GM12878 (cell line): ENCODE measurements at regions not wholly inside any gene's neighbourhood (a gene's known extent, or its start where the extent isn't known, plus 50 kb on each side); places are given as distances from the start of the nearest gene placed in this dataset.

ENCODE experiments used
- ATAC-seq: fragments of 200-7000 bp; cut with Tn5 transposase; 3 replicates; pipeline ENCODE4 v1.9.1; 2020; ENCODE audit warnings: mild to moderate bottlenecking, moderate library complexity
- BruUV-seq: library from RNA; stranded (reverse); fragments of 400-500 nt; replicated peaks from 2 replicates; lab custom pipeline; 2021; lab: Mats Ljungman, UMichigan
- CTCF ChIA-PET: fragments of 300-600 bp; sonication (Branson Sonifier 250); formaldehyde crosslinking; extraction: SDS; loops from one replicate; lab custom pipeline; 2021; ENCODE audit warnings: inconsistent platforms; lab: Yijun Ruan, JAX
- POLR2A ChIA-PET: fragments of 350-600 bp; formaldehyde crosslinking; extraction: SDS; loops from one replicate; lab custom pipeline; 2021; ENCODE audit warnings: inconsistent platforms; lab: Charles Lee
- RAD21 ChIA-PET: fragments of 300-600 bp; sonication (Branson Sonifier 250); formaldehyde crosslinking; loops from one replicate; lab custom pipeline; 2023; ENCODE audit warnings: antibody characterized with exemption; ENCODE audit not compliant: unreplicated experiment; lab: Charles Lee
- SMC1A ChIA-PET: fragments of 300-600 bp; sonication (Branson Sonifier 250); formaldehyde crosslinking; loops from one replicate; lab custom pipeline; 2023; ENCODE audit not compliant: unreplicated experiment, uncharacterized antibody; lab: Charles Lee
- DNase-seq: peaks from one replicate; pipeline ENCODE4 v3.0.0-alpha.2; 2011; ENCODE audit warnings: low read depth, low spot score
- FAIRE-seq: peaks from 3 replicates; lab custom pipeline; 2011; peaks lifted over from hg19 to GRCh38; lab: Jason Lieb, UNC
- H2AFZ ChIP-seq: 2 replicates; pipeline ENCODE4 v1.6.0; 2011; ENCODE audit warnings: low read depth, low read length, control low read depth; ENCODE audit not compliant: control insufficient read depth
- H3K27ac ChIP-seq: 2 replicates; pipeline ENCODE4 v1.5.1; 2011; ENCODE audit warnings: control low read depth; ENCODE audit not compliant: control insufficient read depth, insufficient read depth
- H3K27me3 ChIP-seq, 2 experiments: replicated peaks in 1 of 2; 2 replicates each; pipeline versions ENCODE4 v1.6.0 to v1.6.1; 2011; ENCODE audit warnings: low read length in 1 of 2; ENCODE audit not compliant: control insufficient read depth in 2 of 2, insufficient read depth in 2 of 2
- H3K36me3 ChIP-seq, 2 experiments: 2 replicates each; pipeline ENCODE4 v1.5.1; 2011; ENCODE audit warnings: low read length in 1 of 2; ENCODE audit not compliant: control insufficient read depth in 2 of 2, insufficient read depth in 2 of 2
- H3K4me1 ChIP-seq: 2 replicates; pipeline ENCODE4 v1.6.1; 2011; ENCODE audit warnings: mild to moderate bottlenecking, low read length, moderate library complexity, mixed read lengths; ENCODE audit not compliant: control insufficient read depth, insufficient read depth
- H3K4me2 ChIP-seq: 2 replicates; pipeline ENCODE4 v1.6.0; 2011; ENCODE audit warnings: control low read depth; ENCODE audit not compliant: control insufficient read depth, insufficient read depth
- H3K4me3 ChIP-seq: fragments of 200-600 bp; sonication (generic); 2 replicates; pipeline ENCODE4 v1.5.1; 2016
- H3K79me2 ChIP-seq: 2 replicates; pipeline ENCODE4 v1.6.0; 2011; ENCODE audit warnings: low read length; ENCODE audit not compliant: control insufficient read depth, insufficient read depth
- H3K9ac ChIP-seq: 2 replicates; pipeline ENCODE4 v1.8.0; 2011; ENCODE audit warnings: low read length, control low read depth, mixed read lengths; ENCODE audit not compliant: control insufficient read depth, insufficient read depth
- H3K9me3 ChIP-seq: replicated peaks from 3 replicates; pipeline ENCODE4 v1.5.1; 2011; ENCODE audit warnings: mild to moderate bottlenecking, low read length; ENCODE audit not compliant: control insufficient read depth, insufficient read depth
- H4K20me1 ChIP-seq: 2 replicates; pipeline ENCODE4 v1.6.0; 2011; ENCODE audit not compliant: control insufficient read depth, insufficient read depth
- CBX5 ChIP-seq: sonication (generic); IDR thresholded peaks from 2 replicates; pipeline ENCODE4 v1.6.1; 2016; ENCODE audit warnings: low read depth, moderate library complexity, mild to moderate bottlenecking, inconsistent platforms
- EP300 ChIP-seq, 2 experiments: fragments of 150-350 bp in 1 of 2; IDR thresholded peaks; 2 replicates each; pipeline ENCODE4 v1.6.1; 2011 to 2012; ENCODE audit warnings: low read depth in 2 of 2, low read length in 2 of 2, borderline replicate concordance in 1 of 2, improper control_type of control experiment in 1 of 2, inconsistent platforms in 1 of 2; ENCODE audit not compliant: control insufficient read depth in 1 of 2
- MXI1 ChIP-seq: fragments of 150-350 bp; IDR thresholded peaks from 2 replicates; pipeline ENCODE4 v1.6.1; 2011; ENCODE audit warnings: low read depth, mild to moderate bottlenecking, inconsistent platforms, low read length, improper control_type of control experiment
- NR2F1 ChIP-seq: fragments of 450-650 bp; conservative IDR thresholded peaks from 2 replicates; pipeline ENCODE4 v1.6.1; 2017; ENCODE audit warnings: mild to moderate bottlenecking
- POLR2AphosphoS5 ChIP-seq: IDR thresholded peaks from 2 replicates; pipeline ENCODE4 v1.6.1; 2011; ENCODE audit warnings: mild to moderate bottlenecking, low read length, inconsistent platforms
- RAD21 ChIP-seq: IDR thresholded peaks from 2 replicates; pipeline ENCODE4 v1.6.1; 2011; ENCODE audit warnings: mild to moderate bottlenecking, low read depth, low read length, moderate library complexity; ENCODE audit not compliant: insufficient read depth
- SIX5 ChIP-seq: IDR thresholded peaks from 2 replicates; pipeline ENCODE4 v1.6.1; 2011; ENCODE audit warnings: mild to moderate bottlenecking, low read depth, low read length, moderate library complexity; ENCODE audit not compliant: severe bottlenecking
- SMC3 ChIP-seq: IDR thresholded peaks from 2 replicates; pipeline ENCODE4 v1.6.1; 2011; ENCODE audit warnings: low read length, improper control_type of control experiment, borderline replicate concordance
- SP1 ChIP-seq: IDR thresholded peaks from one replicate; pipeline ENCODE4 v1.6.1; 2011; ENCODE audit warnings: low read depth, low read length
- STAT1 ChIP-seq: fragments of 450-650 bp; conservative IDR thresholded peaks from 2 replicates; pipeline ENCODE4 v1.6.1; 2014; ENCODE audit warnings: antibody characterized with exemption, mild to moderate bottlenecking
- TCF7 ChIP-seq: IDR thresholded peaks from 2 replicates; pipeline ENCODE4 v1.6.1; 2014; ENCODE audit warnings: antibody characterized with exemption, borderline replicate concordance
- ZNF207 ChIP-seq: fragments of 450-650 bp; IDR thresholded peaks from 2 replicates; pipeline ENCODE4 v1.6.1; 2014; ENCODE audit warnings: antibody characterized with exemption, mild to moderate bottlenecking, borderline replicate concordance
- ZZZ3 ChIP-seq: IDR thresholded peaks from 2 replicates; pipeline ENCODE4 v1.6.1; 2011; ENCODE audit warnings: low read depth; ENCODE audit not compliant: control insufficient read depth, insufficient read length
- WGBS: methylation state at CpG from one replicate; pipeline ENCODE4 v1.1.6; 2016; ENCODE audit warnings: low lambda C conversion rate; ENCODE audit not compliant: insufficient replicate concordance, insufficient coverage; ENCODE audit errors: missing lambda C conversion rate; 5-methylcytosine and 5-hydroxymethylcytosine counted together
- in situ Hi-C: fragments of 300-500 bp; cut with MboI; formaldehyde crosslinking; loops from 9 replicates; pipeline ENCODE4 v1.14.3; 2018; ENCODE audit warnings: mixed read lengths
- intact Hi-C: fragments of 100-400 bp; cut with micrococcal nuclease; formaldehyde crosslinking; loops from one replicate; pipeline ENCODE4 v1.14.2; 2022; ENCODE audit not compliant: unreplicated experiment
- TF ChIP-seq, protein P1 (sequence below): fragments of 450-650 bp; IDR thresholded peaks from 2 replicates; pipeline ENCODE4 v1.6.1; 2016; ENCODE audit warnings: mild to moderate bottlenecking
- TF ChIP-seq, protein P2 (sequence below): IDR thresholded peaks from 2 replicates; pipeline ENCODE4 v1.6.1; 2011; ENCODE audit warnings: low read depth, mild to moderate bottlenecking, low read length, moderate library complexity, borderline replicate concordance; ENCODE audit errors: extremely low read depth
- TF ChIP-seq, protein P3 (sequence below): IDR thresholded peaks from 2 replicates; pipeline ENCODE4 v1.6.1; 2012; ENCODE audit warnings: low read length, inconsistent platforms
- TF ChIP-seq, protein P4 (sequence below): IDR thresholded peaks from 2 replicates; pipeline ENCODE4 v1.6.1; 2012; ENCODE audit warnings: low read depth, low read length, improper control_type of control experiment

DNA sequence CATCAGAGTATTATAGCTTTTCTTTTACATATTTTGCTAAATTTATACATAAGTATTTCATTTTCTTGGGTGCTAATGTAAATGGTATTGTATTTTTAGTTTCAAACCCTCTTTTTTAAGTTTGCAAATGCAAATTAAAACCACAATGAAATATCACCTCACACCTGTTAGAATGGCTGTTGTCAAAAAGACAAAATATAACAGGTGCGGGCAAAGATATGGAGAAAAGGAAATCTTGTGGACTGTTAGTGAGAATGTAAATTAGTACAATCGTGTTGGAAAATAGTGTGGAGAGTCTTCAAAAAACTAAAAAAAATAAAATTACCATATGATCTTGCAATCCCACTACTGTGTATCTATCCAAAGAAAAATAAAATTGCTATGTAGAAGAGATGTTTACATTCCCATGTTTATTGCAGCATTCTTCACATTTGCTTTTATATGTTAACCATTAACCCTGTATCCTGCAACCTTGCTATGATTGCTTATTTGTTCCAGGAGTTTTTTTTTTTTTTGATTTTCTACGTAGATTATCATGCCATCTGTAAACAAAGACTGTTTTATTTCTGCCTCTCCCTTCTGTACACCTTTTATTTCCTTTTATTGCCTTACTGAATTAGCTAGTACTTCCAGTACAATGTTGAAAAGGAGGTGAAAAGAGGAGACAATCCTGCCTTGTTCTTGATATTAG lies 405.4 kb upstream of the MIS18BP1 start:
- no peak overlapping the region for H3K9ac ChIP-seq
- H3K27ac ChIP-seq, result no peak overlapping the region
- H3K4me1 ChIP-seq, result no peaks in the 10 kb centered on the region
- H3K9me3 ChIP-seq, result no peaks in the 10 kb centered on the region
- H3K4me3 ChIP-seq, result no peak overlapping the region
- no peak for FAIRE-seq
- no peak overlapping the region for H2AFZ ChIP-seq
- intact Hi-C loops, result no loop called here
- POLR2A ChIA-PET, result no interaction called here
- H3K79me2 ChIP-seq, result no peaks in the 10 kb centered on the region
- ATAC-seq, result no peak
- in situ Hi-C loops, result no loop called here
- RAD21 ChIA-PET, result no interaction called here
- H3K27me3 ChIP-seq, result no peaks in the 10 kb centered on the region
- no peak overlapping the region for H3K4me2 ChIP-seq
- CTCF ChIA-PET, result no interaction called here
- TF ChIP-seq SIX5, result no peak
- TF ChIP-seq, protein P1, sequence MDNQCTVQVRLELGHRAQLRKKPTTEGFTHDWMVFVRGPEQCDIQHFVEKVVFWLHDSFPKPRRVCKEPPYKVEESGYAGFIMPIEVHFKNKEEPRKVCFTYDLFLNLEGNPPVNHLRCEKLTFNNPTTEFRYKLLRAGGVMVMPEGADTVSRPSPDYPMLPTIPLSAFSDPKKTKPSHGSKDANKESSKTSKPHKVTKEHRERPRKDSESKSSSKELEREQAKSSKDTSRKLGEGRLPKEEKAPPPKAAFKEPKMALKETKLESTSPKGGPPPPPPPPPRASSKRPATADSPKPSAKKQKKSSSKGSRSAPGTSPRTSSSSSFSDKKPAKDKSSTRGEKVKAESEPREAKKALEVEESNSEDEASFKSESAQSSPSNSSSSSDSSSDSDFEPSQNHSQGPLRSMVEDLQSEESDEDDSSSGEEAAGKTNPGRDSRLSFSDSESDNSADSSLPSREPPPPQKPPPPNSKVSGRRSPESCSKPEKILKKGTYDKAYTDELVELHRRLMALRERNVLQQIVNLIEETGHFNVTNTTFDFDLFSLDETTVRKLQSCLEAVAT, result no peak
- no peak for TF ChIP-seq TCF7
- TF ChIP-seq CBX5, result no peak
- TF ChIP-seq STAT1, result no peak
- TF ChIP-seq ZNF207, result no peak
- no peak for TF ChIP-seq EP300 (IDR thresholded peaks at IDR 0.05; ENCODE audit: borderline replicate concordance in 1 of 2, control insufficient read depth in 1 of 2, low read depth in 2 of 2, low read length in 2 of 2)
- TF ChIP-seq NR2F1, result no peak
- TF ChIP-seq, protein P2, sequence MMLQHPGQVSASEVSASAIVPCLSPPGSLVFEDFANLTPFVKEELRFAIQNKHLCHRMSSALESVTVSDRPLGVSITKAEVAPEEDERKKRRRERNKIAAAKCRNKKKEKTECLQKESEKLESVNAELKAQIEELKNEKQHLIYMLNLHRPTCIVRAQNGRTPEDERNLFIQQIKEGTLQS, result no peak
- TF ChIP-seq SP1, result no peak
- no peak for TF ChIP-seq ZZZ3
- TF ChIP-seq POLR2AphosphoS5, result no peak
- TF ChIP-seq MXI1, result no peak
- TF ChIP-seq RAD21, result no peak
- TF ChIP-seq, protein P3, sequence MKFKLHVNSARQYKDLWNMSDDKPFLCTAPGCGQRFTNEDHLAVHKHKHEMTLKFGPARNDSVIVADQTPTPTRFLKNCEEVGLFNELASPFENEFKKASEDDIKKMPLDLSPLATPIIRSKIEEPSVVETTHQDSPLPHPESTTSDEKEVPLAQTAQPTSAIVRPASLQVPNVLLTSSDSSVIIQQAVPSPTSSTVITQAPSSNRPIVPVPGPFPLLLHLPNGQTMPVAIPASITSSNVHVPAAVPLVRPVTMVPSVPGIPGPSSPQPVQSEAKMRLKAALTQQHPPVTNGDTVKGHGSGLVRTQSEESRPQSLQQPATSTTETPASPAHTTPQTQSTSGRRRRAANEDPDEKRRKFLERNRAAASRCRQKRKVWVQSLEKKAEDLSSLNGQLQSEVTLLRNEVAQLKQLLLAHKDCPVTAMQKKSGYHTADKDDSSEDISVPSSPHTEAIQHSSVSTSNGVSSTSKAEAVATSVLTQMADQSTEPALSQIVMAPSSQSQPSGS, result no peak
- no peak for TF ChIP-seq SMC3
- TF ChIP-seq, protein P4, sequence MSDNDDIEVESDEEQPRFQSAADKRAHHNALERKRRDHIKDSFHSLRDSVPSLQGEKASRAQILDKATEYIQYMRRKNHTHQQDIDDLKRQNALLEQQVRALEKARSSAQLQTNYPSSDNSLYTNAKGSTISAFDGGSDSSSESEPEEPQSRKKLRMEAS, result no peak
- WGBS, result 26% methylated on average over 2 of the region's 3 CpGs
- H3K36me3 ChIP-seq, result no peaks in the 10 kb centered on the region
- SMC1A ChIA-PET, result no interaction called here
- DNase-seq, result no peak
- no peaks in the 10 kb centered on the region for H4K20me1 ChIP-seq
- BruUV-seq, result no TSS peak
